Activated naive CD4-positive, alpha-beta T cell treated with anti-CD3 and anti-CD28 coated beads for 36 hours (primary cell): ENCODE measurements at regions not wholly inside any gene's neighbourhood (a gene's known extent, or its start where the extent isn't known, plus 50 kb on each side); places are given as distances from the start of the nearest gene placed in this dataset.

Experiments used
- CTCF ChIA-PET: fragments of 350-600 bp; sonication (Branson Sonifier 250); formaldehyde crosslinking; loops from one replicate; lab custom pipeline; 2021; ENCODE audit warnings: antibody characterized with exemption; lab: Charles Lee
- DNase-seq: peaks from one replicate; pipeline ENCODE4 v3.0.0-alpha.2; 2020
- H3K27ac Mint-ChIP-seq: one replicate; pipeline ENCODE4 v1.8.0; 2021; ENCODE audit warnings: mild to moderate bottlenecking, mixed read lengths
- H3K27me3 Mint-ChIP-seq: one replicate; pipeline ENCODE4 v1.8.0; 2021; ENCODE audit warnings: low read depth, mixed read lengths
- H3K36me3 Mint-ChIP-seq: one replicate; pipeline ENCODE4 v1.8.0; 2021; ENCODE audit warnings: low read depth, mixed read lengths
- H3K4me1 Mint-ChIP-seq: one replicate; pipeline ENCODE4 v1.8.0; 2021; ENCODE audit warnings: low read depth, mixed read lengths
- H3K4me3 Mint-ChIP-seq: one replicate; pipeline ENCODE4 v1.8.0; 2021; ENCODE audit warnings: mild to moderate bottlenecking, moderate library complexity, mixed read lengths
- H3K9me3 Mint-ChIP-seq: one replicate; pipeline ENCODE4 v1.8.0; 2021; ENCODE audit warnings: mixed read lengths
- intact Hi-C: fragments of 100-400 bp; cut with micrococcal nuclease; formaldehyde crosslinking; loops from one replicate; pipeline ENCODE4 v1.15.1; 2023

DNA sequence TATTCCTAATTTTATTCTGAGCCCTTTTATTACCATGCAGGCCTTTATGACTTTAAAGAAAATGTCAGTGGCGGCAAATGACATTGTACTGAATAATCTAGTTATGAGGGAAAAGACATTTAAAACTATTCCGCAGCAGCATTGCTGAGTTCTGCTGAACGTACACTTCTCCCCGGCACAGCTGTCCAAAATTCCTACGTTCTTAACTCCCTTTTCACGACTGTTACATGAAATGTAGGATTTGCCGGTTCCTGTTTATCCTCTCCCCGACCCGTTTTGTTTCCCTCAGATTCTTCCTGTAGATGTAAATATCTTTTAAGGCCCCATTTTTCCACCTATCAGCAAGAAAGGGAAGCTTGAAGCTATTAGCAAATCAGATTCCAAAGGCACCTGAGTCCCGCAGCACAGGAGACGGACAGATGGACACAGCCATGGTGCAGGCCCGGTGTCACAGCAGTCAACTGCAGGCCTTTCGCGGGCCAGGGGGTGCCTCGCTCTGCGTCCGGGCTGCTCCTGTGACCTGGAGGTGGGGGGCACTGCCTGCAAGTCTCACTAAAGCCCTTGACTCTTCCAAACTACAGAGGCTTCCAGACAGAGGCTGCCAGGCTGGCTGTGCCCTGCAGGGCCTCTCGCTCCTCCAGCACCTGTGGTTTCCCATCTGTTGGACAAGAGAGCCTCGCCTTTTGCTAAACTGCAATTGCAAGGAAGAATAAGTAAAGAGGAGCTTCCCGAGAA is 485.0 kb upstream of the MGMT start:
- H3K27ac Mint-ChIP-seq: no peak overlapping the region
- no peak overlapping the region for H3K4me3 Mint-ChIP-seq
- CTCF ChIA-PET: no interaction called here
- H3K4me1 Mint-ChIP-seq: no peaks in the 10 kb centered on the region
- H3K9me3 Mint-ChIP-seq: no peaks in the 10 kb centered on the region
- intact Hi-C loops: no loop called here
- H3K36me3 Mint-ChIP-seq: no peaks in the 10 kb centered on the region
- no peak for DNase-seq
- no peaks in the 10 kb centered on the region for H3K27me3 Mint-ChIP-seq

DNA sequence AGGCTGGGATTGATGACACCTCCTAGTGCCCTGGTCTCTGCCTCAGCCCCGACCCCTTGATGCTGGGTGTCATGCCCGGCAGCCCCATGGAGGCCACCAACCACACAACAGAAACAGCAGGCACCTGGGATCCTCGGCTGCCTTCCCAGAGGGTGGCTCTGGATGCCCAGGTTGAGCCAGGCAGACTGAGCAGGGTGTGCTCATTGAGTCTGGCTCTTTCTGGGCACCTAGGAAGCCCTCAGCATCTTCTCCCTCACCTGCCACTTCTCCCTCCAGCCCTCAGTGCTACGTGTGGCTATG is 484.5 kb upstream of the MGMT start:
- Mint-ChIP-seq H3K9me3 (no peaks in the 10 kb centered on the region), H3K36me3 (no peaks in the 10 kb centered on the region), H3K4me1 (no peaks in the 10 kb centered on the region), H3K27me3 (no peaks in the 10 kb centered on the region), H3K4me3 (no peak overlapping the region), H3K27ac (no peak overlapping the region)
- DNase-seq: no peak
- intact Hi-C loops: no loop called here
- CTCF ChIA-PET: no interaction called here

DNA sequence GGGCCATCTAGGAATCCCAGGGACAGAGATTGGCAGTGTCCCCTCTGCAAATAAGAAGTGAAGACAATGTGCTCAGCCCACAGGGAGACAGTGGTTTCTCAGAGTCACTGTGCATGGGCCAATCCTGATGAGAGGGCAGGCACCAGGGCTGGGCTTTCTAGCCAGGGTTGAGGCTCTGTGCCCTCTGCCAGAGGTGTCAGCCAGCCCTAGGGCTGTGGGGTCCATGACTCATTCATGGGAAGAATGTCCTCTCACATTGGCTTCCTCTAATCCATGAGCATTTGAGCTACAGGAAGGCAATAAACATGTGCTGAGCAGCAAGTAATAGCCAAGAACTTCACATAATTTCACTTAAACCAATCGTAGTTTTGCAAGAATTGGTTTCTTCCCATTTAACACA is 482.0 kb upstream of the MGMT start:
- intact Hi-C loops: no loop called here
- Mint-ChIP-seq H3K4me3 (no peak overlapping the region), H3K27me3 (peaks cover 4% of the 10 kb centered on the region), H3K27ac (no peak overlapping the region), H3K36me3 (no peaks in the 10 kb centered on the region), H3K4me1 (no peaks in the 10 kb centered on the region), H3K9me3 (no peaks in the 10 kb centered on the region)
- no peak for DNase-seq
- CTCF ChIA-PET: no interaction called here

- H3K9me3 Mint-ChIP-seq: no peaks in the 10 kb centered on the region
- no peaks in the 10 kb centered on the region for H3K4me1 Mint-ChIP-seq
- DNase-seq: no peak
- intact Hi-C loops: no loop called here
- no peaks in the 10 kb centered on the region for H3K36me3 Mint-ChIP-seq
- H3K4me3 Mint-ChIP-seq: no peak overlapping the region
- H3K27ac Mint-ChIP-seq: no peak overlapping the region
- CTCF ChIA-PET: no interaction called here
- peaks cover 4% of the 10 kb centered on the region for H3K27me3 Mint-ChIP-seq
These were observed 476.1 kb upstream of the MGMT start for GRCh38 chr10:128990986-128991385.

DNA sequence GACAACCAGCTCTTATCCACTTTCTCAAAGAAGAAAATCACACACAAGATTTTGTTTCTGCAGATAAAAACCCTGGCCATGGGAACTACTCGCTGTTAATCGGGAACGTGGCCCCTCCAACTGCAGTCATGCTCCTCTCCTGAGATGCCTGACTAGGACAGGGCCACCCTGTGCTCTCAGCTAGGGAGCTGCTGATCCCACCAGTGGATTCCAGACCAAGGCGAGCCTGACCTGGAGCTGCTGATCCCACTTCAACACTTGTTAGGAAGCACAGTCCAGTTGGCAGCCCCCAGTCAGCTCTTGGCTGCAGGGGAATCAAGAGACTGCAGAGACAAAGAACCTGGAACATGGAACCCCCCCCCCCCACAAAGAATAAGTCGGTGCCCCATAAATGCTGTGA is 474.3 kb upstream of the MGMT start:
- no peaks in the 10 kb centered on the region for H3K9me3 Mint-ChIP-seq
- no peak overlapping the region for H3K4me3 Mint-ChIP-seq
- CTCF ChIA-PET: no interaction called here
- H3K27me3 Mint-ChIP-seq: peaks cover 4% of the 10 kb centered on the region
- no peak overlapping the region for H3K27ac Mint-ChIP-seq
- DNase-seq: no peak
- intact Hi-C loops: no loop called here
- H3K36me3 Mint-ChIP-seq: no peaks in the 10 kb centered on the region
- H3K4me1 Mint-ChIP-seq: no peaks in the 10 kb centered on the region

GRCh38 chr10:128993443-128993842 is 473.6 kb upstream of the MGMT start:
- Mint-ChIP-seq H3K9me3 (no peaks in the 10 kb centered on the region), H3K27me3 (no peaks in the 10 kb centered on the region), H3K4me1 (no peaks in the 10 kb centered on the region), H3K27ac (no peak overlapping the region), H3K36me3 (no peaks in the 10 kb centered on the region), H3K4me3 (no peak overlapping the region)
- intact Hi-C loops: no loop called here
- DNase-seq: no peak
- CTCF ChIA-PET: no interaction called here

GRCh38 chr10:128993911-128994538 is 473.0 kb upstream of the MGMT start:
- Mint-ChIP-seq H3K27ac (no peak overlapping the region), H3K27me3 (no peaks in the 10 kb centered on the region), H3K4me3 (no peak overlapping the region), H3K9me3 (no peaks in the 10 kb centered on the region), H3K4me1 (no peaks in the 10 kb centered on the region), H3K36me3 (no peaks in the 10 kb centered on the region)
- no peak for DNase-seq
- CTCF ChIA-PET: interaction anchor here (0.5 to 0.7 kb wide), 3 partner anchors 92 to 948 kb away, joined by 3 to 4 read pairs (median 3); no protein-coding TSS in a partner anchor
- intact Hi-C loops: no loop called here

DNA sequence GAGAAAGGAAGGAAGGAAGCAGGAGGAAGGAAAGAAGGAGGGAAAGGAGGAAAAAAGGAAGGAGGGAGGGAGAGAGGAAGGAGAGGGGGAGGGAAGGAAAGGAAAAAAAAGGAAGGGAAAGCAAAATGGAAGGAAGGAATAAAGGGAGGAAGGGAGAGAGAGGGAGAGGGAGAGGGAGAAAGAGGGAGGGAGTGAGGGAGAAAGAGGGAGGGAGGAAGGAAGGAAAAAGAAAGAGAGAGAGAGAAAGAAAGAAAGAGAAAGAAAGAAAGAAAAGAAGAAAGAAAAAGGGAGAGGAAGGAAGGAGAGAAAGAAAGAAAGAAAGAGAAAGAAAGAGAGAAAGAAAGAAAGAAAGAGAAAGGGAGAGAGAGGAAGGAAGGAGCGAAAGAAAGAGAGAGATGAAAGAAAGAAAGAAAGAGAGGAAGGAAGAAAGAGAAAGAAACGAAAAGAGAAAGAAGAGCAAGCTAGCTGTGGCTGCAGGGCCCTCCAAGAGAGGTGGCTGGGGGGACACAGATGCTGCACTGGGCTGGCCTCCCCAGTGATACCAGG is 472.4 kb upstream of the MGMT start:
- Mint-ChIP-seq H3K9me3 (no peaks in the 10 kb centered on the region), H3K4me1 (no peaks in the 10 kb centered on the region), H3K36me3 (no peaks in the 10 kb centered on the region), H3K27me3 (no peaks in the 10 kb centered on the region), H3K4me3 (no peak overlapping the region), H3K27ac (no peak overlapping the region)
- intact Hi-C loops: no loop called here
- CTCF ChIA-PET: interaction anchor here (0.5 to 0.7 kb wide), 3 partner anchors 92 to 947 kb away, joined by 3 to 4 read pairs (median 3); no protein-coding TSS in a partner anchor
- DNase-seq: no peak

GRCh38 chr10:128995676-128996075 is 471.4 kb upstream of the MGMT start:
- CTCF ChIA-PET: no interaction called here
- Mint-ChIP-seq H3K36me3 (no peaks in the 10 kb centered on the region), H3K27ac (no peak overlapping the region), H3K4me3 (no peak overlapping the region), H3K9me3 (no peaks in the 10 kb centered on the region), H3K4me1 (no peaks in the 10 kb centered on the region), H3K27me3 (no peaks in the 10 kb centered on the region)
- DNase-seq: no peak
- intact Hi-C loops: no loop called here

DNA sequence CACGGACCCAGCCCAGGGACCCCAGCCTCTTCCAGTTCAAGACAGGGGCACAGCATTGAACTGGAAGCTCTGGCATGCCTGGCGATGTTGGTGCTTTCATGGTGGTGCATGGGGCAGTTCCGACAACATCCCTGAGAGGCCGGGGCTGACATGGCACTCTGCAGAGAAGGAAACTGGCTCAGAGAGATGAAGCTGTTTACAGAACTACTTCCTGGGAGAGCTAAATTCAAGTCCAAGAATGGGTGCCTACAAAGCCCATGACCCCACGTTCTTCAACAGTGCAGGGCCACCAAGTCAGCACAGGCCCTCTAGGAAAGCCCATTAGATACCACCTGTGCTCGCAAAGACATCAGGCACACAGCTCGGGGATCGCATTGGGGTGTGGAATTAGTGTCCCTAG is 470.9 kb upstream of the MGMT start:
- Mint-ChIP-seq H3K4me1 (no peaks in the 10 kb centered on the region), H3K9me3 (no peaks in the 10 kb centered on the region)

DNA sequence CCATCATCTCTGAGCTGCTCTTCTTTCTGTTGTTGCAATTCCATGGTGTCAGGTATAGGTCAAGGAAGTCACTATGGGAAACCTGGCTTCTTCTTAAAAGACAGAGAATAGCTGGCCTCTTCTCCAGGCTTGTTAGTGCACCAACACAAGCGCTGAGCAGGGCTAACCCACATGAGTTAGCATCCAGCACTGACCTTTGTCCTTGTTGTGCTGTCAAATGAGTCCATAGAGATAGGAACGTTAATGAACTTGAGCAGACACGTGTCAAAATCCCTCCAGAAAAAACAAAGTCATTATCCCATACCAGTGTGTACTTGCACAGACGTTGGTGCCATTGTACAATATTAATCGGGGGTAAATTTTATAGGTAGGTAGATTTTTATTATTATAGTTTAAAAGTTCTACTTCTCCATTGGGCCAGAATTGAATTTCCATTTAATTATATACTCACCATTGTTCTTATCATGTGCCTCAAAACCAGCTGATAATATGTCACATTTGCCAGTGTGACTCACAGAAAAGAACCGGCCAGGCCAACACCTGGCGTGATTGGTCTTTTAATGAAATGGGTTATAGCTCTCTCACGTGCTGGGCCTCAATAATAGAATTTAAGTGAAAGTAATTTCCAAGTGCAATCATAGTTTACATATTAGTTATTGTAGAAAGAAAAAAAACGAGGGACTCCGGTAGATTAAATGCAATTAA is 468.8 kb upstream of the MGMT start:
- Mint-ChIP-seq H3K27me3 (no peaks in the 10 kb centered on the region), H3K4me1 (no peaks in the 10 kb centered on the region), H3K27ac (no peak overlapping the region), H3K36me3 (no peaks in the 10 kb centered on the region), H3K4me3 (no peak overlapping the region), H3K9me3 (no peaks in the 10 kb centered on the region)
- intact Hi-C loops: no loop called here
- CTCF ChIA-PET: no interaction called here
- DNase-seq: no peak

More for the DNA sequence above, 470.9 kb upstream of the MGMT start:
- intact Hi-C loops: no loop called here
- no peak overlapping the region for H3K27ac Mint-ChIP-seq
- no peaks in the 10 kb centered on the region for H3K36me3 Mint-ChIP-seq
- DNase-seq: no peak
- no peaks in the 10 kb centered on the region for H3K27me3 Mint-ChIP-seq
- no peak overlapping the region for H3K4me3 Mint-ChIP-seq
- CTCF ChIA-PET: no interaction called here

- no peak for DNase-seq
- H3K4me1 Mint-ChIP-seq: no peaks in the 10 kb centered on the region
- H3K4me3 Mint-ChIP-seq: no peak overlapping the region
- peaks cover 7% of the 10 kb centered on the region for H3K9me3 Mint-ChIP-seq
- H3K27ac Mint-ChIP-seq: no peak overlapping the region
- CTCF ChIA-PET: no interaction called here
- H3K27me3 Mint-ChIP-seq: no peaks in the 10 kb centered on the region
- intact Hi-C loops: no loop called here
- no peaks in the 10 kb centered on the region for H3K36me3 Mint-ChIP-seq
These were observed 462.6 kb upstream of the MGMT start for GRCh38 chr10:129004398-129004797.
